ENCODE measurements at regions not wholly inside any gene's neighbourhood (a gene's known extent, or its start where the extent isn't known, plus 50 kb on each side); places are given as distances from the start of the nearest gene placed in this dataset.
"Not testable (repeated sequence)": the region's sequence is repeated elsewhere in the genome, so short reads cannot be mapped to it uniquely, and the experiment has no call there.

DNA sequence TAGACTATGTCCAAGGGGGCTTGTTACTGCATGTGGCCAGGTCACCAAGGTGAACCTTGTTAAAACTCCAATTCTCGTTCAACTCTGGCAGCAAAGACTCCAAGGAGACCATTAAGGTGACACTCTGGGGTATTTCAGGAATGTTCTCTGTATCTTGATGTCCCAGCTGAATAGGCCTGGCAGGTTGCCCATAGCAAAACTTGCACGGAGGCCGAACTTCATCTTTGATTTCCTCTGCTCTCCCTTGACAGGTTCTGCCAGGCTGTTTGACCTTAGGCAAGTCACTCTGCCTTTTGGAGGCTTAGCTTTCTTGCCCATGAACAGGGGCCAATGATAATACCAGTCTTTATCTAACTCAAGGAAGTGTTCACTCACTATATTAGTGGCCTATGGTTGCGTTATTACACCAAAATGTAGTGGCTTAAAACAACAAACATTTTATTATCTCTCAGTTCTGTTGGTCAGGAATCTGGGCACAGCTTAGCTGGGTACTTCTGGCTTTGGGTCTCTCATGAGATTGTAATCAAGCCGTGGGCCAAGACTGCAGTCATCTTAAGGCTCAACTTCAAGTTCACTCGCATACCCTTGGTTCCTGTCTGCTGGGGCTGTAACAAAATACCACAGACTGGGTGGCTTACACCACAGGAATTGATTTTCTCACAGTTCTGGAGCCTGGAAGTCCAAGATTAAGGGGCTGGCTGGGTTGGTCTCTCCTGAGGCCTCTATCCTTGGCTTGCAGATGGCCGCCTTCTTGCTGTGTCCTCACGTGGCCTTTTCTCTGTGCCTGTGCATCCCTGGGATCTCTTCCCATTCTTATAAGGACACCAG, 168.5 kb downstream of the UTP18 start:
- no peak overlapping the region for H3K4me3 ChIP-seq (ENCODE audit: low read depth, low read length)
- TF ChIP-seq, protein P1, sequence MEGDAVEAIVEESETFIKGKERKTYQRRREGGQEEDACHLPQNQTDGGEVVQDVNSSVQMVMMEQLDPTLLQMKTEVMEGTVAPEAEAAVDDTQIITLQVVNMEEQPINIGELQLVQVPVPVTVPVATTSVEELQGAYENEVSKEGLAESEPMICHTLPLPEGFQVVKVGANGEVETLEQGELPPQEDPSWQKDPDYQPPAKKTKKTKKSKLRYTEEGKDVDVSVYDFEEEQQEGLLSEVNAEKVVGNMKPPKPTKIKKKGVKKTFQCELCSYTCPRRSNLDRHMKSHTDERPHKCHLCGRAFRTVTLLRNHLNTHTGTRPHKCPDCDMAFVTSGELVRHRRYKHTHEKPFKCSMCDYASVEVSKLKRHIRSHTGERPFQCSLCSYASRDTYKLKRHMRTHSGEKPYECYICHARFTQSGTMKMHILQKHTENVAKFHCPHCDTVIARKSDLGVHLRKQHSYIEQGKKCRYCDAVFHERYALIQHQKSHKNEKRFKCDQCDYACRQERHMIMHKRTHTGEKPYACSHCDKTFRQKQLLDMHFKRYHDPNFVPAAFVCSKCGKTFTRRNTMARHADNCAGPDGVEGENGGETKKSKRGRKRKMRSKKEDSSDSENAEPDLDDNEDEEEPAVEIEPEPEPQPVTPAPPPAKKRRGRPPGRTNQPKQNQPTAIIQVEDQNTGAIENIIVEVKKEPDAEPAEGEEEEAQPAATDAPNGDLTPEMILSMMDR (IDR thresholded peaks at IDR 0.05; ENCODE audit: insufficient read depth, low read depth, low read length, missing control alignments) = no peak
- DNase-seq (ENCODE audit: low read depth) = no peak

DNA sequence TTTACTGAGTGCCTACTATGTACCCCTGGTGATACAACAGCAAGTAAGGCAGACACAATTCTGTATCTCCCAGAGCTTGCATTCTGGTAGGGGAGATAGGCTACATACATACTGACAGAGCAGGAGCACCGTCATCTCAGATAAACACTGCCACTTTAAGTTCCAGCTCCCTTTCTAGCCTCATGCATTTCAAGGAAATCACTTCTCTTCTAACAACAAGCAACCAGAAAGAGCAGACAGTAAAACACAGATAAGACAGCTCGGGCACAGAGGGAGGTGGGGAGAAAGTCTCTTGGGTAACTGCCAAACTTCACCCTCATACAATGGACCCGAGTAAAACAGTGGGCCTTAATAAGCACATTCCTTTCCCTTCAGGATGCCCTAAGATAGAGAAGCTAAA, 169.6 kb downstream of the UTP18 start:
- DNase-seq (ENCODE audit: low read depth); H3K4me3 ChIP-seq (ENCODE audit: low read depth, low read length): not testable (repeated sequence)

DNA sequence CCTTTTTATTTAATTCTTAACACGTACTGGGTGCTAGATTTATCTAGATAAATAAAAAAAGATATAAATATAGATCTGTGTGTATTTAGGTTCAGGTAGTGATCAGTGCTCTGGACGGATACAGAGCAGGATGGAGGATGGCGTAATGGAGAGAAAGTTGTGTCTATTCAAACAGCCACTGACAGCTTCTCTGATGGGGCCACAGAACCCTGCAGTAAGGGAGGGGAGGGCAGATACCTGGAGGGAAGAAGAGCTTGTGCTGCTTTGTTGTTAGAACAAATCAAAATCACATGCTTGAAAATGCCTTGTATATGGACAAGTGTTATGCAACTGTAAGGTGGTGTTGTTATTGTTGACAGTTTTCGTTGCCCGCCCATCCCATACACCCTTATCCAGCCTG, 170.2 kb downstream of the UTP18 start:
- TF ChIP-seq, protein P1 (IDR thresholded peaks at IDR 0.05; ENCODE audit: insufficient read depth, low read depth, low read length, missing control alignments) = no peak
- no peak for DNase-seq (ENCODE audit: low read depth)

DNA sequence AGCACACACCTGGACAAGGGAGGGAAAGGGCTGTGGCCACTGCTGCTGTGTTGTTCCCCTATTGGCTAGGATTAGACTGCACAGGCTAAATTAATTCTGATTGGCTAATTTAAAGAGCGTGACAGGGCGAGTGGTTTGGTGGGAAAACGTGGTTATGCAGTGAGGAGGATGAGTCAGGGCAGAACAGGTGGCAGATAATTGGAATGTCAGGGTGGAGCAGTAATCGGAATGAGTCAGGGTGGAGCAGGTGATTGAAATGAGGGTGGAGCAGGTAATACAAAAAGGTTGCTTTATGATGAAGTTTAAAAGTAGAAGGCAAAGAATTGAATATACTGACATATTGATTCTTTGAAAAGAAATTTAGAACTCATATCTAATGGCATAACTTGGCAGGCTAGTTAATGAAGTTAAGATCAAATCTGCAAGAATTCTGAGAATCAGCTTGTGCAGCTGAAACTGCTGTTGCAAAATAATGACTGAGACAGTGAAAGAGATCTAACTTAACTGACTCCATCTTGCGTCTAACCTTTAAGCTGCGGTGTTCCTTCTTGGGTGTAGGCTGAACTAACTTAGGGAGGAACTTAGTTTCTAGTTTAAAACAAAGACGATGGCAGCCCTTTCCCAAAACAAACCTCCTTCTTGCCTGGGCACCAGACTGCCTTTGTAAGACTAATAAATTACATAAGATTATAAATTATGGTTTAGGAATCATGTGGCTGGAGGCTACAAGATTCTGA, 174.3 kb downstream of the UTP18 start:
- TF ChIP-seq, protein P1 (IDR thresholded peaks at IDR 0.05; ENCODE audit: insufficient read depth, low read depth, low read length, missing control alignments) = no peak
- no peak for DNase-seq (ENCODE audit: low read depth)
- no peak overlapping the region for H3K4me3 ChIP-seq (ENCODE audit: low read depth, low read length)

More for the DNA sequence above, 170.2 kb downstream of the UTP18 start:
- H3K4me3 ChIP-seq (ENCODE audit: low read depth, low read length) = no peak overlapping the region

DNA sequence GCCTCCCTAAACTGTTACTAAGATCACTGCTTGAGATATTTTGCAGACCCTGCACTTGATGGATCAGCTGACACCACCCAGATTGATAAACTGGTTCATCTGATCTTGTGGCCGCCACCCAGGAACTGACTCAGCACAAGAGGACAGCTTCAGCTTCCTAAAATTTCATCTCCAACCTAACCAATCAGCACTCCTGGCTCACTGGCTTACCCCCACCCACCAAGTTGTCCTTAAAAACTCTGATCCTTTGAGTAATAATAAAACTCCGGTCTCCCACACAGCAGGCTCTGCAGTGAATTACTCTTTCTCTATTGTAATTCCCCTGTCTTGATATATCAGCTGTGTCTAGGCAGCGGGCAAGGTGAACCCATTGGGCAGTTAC, 174.8 kb downstream of the UTP18 start:
- TF ChIP-seq, protein P1 (IDR thresholded peaks at IDR 0.05; ENCODE audit: insufficient read depth, low read depth, low read length, missing control alignments) = no peak
- no peak overlapping the region for H3K4me3 ChIP-seq (ENCODE audit: low read depth, low read length)
- no peak for DNase-seq (ENCODE audit: low read depth)

DNA sequence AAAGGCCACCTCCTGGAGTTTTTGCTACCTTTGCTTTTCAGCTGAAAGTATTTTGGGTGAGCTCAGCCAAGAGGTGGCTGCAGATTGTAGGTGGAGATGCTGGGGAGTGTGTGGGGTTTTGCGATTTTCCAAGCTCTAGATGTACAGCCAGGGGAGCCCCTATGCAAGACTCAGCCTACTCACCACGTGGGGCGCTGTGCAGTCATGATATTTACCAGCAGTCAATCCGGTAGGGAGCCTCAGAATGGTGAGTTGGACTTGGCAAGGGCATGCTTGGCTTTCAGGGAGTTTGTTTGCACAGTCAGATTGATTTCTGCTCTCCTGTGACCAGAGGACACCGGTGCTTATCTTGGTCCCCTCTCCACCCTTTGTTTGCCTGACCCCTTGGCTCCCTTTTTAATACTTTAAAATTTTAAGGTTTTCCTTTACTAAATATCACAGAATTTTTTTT, 175.3 kb downstream of the UTP18 start:
- H3K4me3 ChIP-seq (ENCODE audit: low read depth, low read length) = no peak overlapping the region
- peak; percentile 52 for DNase-seq (ENCODE audit: low read depth)
- TF ChIP-seq, protein P1 (IDR thresholded peaks at IDR 0.05; ENCODE audit: insufficient read depth, low read depth, low read length, missing control alignments) = peak; percentile 52

DNA sequence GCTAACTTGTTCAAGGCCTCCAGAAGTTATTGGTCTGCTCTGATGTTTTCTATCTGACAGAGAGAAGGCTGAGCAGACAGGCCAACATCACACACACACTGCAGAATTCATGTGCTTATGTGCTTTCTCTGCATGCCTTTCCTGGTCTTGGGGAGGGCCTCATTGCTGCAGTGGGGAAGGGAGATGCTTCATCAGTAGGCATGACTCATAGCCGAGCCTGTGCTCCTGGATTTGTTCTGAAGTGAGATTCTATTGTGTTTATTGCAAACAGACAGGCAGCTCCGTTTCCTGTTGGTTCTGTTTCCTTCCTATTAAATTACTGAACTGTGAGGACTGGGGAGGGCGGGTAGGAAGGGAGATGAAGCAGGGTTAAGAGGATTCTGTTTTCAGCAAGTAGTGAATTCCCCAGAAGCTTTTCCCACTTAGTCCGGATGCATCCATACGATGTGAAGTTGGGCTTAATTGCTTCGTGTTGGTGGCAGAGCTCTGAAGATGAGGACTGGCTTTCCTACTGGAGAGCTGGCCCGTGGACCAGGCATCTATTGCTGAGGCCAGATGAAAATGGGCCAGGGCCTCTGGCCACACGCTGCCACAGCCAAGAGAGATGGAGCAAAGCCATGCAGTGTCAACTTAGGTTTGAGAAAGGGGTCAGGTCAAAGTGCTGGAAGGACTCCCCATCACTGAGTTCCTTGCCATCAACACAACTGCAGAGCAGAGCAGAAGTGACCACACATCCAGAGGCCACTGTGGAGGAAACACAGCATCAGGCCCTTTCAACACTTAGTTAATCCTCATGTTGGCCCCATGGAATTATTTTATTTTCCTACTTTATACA, 179.3 kb downstream of the UTP18 start:
- no peak for DNase-seq (ENCODE audit: low read depth)
- TF ChIP-seq, protein P1 (IDR thresholded peaks at IDR 0.05; ENCODE audit: insufficient read depth, low read depth, low read length, missing control alignments) = no peak
- no peak overlapping the region for H3K4me3 ChIP-seq (ENCODE audit: low read depth, low read length)
